ENCODE measurements at regions not wholly inside any gene's neighbourhood (a gene's known extent, or its start where the extent isn't known, plus 50 kb on each side); places are given as distances from the start of the nearest gene placed in this dataset.

- TF ChIP-seq NCOA2 (CRISPR knock-in tag; IDR thresholded peaks at IDR 0.05) = no peak
- TF ChIP-seq, protein P1, sequence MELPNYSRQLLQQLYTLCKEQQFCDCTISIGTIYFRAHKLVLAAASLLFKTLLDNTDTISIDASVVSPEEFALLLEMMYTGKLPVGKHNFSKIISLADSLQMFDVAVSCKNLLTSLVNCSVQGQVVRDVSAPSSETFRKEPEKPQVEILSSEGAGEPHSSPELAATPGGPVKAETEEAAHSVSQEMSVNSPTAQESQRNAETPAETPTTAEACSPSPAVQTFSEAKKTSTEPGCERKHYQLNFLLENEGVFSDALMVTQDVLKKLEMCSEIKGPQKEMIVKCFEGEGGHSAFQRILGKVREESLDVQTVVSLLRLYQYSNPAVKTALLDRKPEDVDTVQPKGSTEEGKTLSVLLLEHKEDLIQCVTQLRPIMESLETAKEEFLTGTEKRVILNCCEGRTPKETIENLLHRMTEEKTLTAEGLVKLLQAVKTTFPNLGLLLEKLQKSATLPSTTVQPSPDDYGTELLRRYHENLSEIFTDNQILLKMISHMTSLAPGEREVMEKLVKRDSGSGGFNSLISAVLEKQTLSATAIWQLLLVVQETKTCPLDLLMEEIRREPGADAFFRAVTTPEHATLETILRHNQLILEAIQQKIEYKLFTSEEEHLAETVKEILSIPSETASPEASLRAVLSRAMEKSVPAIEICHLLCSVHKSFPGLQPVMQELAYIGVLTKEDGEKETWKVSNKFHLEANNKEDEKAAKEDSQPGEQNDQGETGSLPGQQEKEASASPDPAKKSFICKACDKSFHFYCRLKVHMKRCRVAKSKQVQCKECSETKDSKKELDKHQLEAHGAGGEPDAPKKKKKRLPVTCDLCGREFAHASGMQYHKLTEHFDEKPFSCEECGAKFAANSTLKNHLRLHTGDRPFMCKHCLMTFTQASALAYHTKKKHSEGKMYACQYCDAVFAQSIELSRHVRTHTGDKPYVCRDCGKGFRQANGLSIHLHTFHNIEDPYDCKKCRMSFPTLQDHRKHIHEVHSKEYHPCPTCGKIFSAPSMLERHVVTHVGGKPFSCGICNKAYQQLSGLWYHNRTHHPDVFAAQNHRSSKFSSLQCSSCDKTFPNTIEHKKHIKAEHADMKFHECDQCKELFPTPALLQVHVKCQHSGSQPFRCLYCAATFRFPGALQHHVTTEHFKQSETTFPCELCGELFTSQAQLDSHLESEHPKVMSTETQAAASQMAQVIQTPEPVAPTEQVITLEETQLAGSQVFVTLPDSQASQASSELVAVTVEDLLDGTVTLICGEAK (IDR thresholded peaks at IDR 0.05) = no peak
- TF ChIP-seq, protein P1 (CRISPR knock-in tag; IDR thresholded peaks at IDR 0.05) = no peak
- TF ChIP-seq, protein P2, sequence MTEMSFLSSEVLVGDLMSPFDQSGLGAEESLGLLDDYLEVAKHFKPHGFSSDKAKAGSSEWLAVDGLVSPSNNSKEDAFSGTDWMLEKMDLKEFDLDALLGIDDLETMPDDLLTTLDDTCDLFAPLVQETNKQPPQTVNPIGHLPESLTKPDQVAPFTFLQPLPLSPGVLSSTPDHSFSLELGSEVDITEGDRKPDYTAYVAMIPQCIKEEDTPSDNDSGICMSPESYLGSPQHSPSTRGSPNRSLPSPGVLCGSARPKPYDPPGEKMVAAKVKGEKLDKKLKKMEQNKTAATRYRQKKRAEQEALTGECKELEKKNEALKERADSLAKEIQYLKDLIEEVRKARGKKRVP (CRISPR knock-in tag; IDR thresholded peaks at IDR 0.05) = no peak
These were observed 150.0 kb downstream of the SLC4A3 start for GRCh38 chr2:219777388-219777787.
